IMR-90 (cell line): ENCODE measurements at regions not wholly inside any gene's neighbourhood (a gene's known extent, or its start where the extent isn't known, plus 50 kb on each side); places are given as distances from the start of the nearest gene placed in this dataset.
A peak's percentile ranks its signal among the peaks of the same experiment; 100 is the strongest.

ENCODE experiments used
- ATAC-seq: fragments of 200-7000 bp; cut with Tn5 transposase; 2 replicates; pipeline ENCODE4 v1.9.1; 2020; ENCODE audit warnings: low read depth, mild to moderate bottlenecking, moderate library complexity
- BruUV-seq: library from RNA; stranded (reverse); fragments of 400-500 nt; replicated peaks from 2 replicates; lab custom pipeline; 2021; lab: Mats Ljungman, UMichigan
- CTCF ChIA-PET: fragments of 300-600 bp; formaldehyde crosslinking; extraction: SDS; loops from one replicate; lab custom pipeline; 2021; ENCODE audit warnings: antibody characterized with exemption; lab: Yijun Ruan, JAX
- POLR2A ChIA-PET: fragments of 300-600 bp; sonication (Branson Sonifier 250); formaldehyde crosslinking; loops from one replicate; lab custom pipeline; 2022; ENCODE audit warnings: antibody characterized with exemption; ENCODE audit not compliant: unreplicated experiment; lab: Charles Lee
- DNase-seq: peaks from one replicate; pipeline ENCODE4 v3.0.0; 2013
- H2AFZ ChIP-seq: replicated peaks from 2 replicates; pipeline ENCODE3; 2013; ENCODE audit warnings: low read length, mild to moderate bottlenecking; ENCODE audit not compliant: poor library complexity
- H2AK5ac ChIP-seq: 2 replicates; pipeline ENCODE4 v1.6.1; 2013; ENCODE audit warnings: low read depth, low read length, inconsistent platforms
- H2AK9ac ChIP-seq: replicated peaks from 2 replicates; pipeline ENCODE3; 2013; ENCODE audit warnings: mild to moderate bottlenecking, low read depth, low read length, moderate library complexity; ENCODE audit not compliant: poor library complexity
- H2BK120ac ChIP-seq: 2 replicates; pipeline ENCODE4 v1.6.1; 2013; ENCODE audit warnings: low read depth, low read length, inconsistent platforms
- H2BK15ac ChIP-seq: 3 replicates; pipeline ENCODE4 v1.6.1; 2013; ENCODE audit warnings: low read depth, low read length, inconsistent platforms
- H2BK20ac ChIP-seq: 2 replicates; pipeline ENCODE4 v1.6.1; 2013; ENCODE audit warnings: low read depth, mild to moderate bottlenecking, inconsistent platforms, low read length, moderate library complexity
- H2BK5ac ChIP-seq: 2 replicates; pipeline ENCODE4 v1.6.1; 2013; ENCODE audit warnings: mild to moderate bottlenecking, low read depth, low read length, inconsistent platforms; ENCODE audit not compliant: poor library complexity, severe bottlenecking
- H3K14ac ChIP-seq: replicated peaks from 2 replicates; pipeline ENCODE4 v1.6.1; 2013; ENCODE audit warnings: low read depth, low read length, inconsistent platforms
- H3K18ac ChIP-seq: 2 replicates; pipeline ENCODE4 v1.6.1; 2013; ENCODE audit warnings: low read depth, low read length, control low read depth
- H3K23ac ChIP-seq: 2 replicates; pipeline ENCODE4 v1.6.1; 2013; ENCODE audit warnings: low read depth, low read length, inconsistent platforms
- H3K27ac ChIP-seq: 2 replicates; pipeline ENCODE4 v1.5.1; 2013; ENCODE audit warnings: mild to moderate bottlenecking, control low read depth, low read length; ENCODE audit not compliant: insufficient read depth
- H3K27me3 ChIP-seq: 2 replicates; pipeline ENCODE4 v1.6.1; 2013; ENCODE audit warnings: low read length; ENCODE audit not compliant: control insufficient read depth, insufficient read depth
- H3K36me3 ChIP-seq: 2 replicates; pipeline ENCODE4 v1.6.1; 2013; ENCODE audit warnings: low read length, mixed read lengths; ENCODE audit not compliant: control insufficient read depth, insufficient read depth
- H3K4ac ChIP-seq: 2 replicates; pipeline ENCODE4 v1.6.1; 2013; ENCODE audit warnings: low read depth, low read length, inconsistent platforms
- H3K4me1 ChIP-seq: 2 replicates; pipeline ENCODE4 v1.6.1; 2013; ENCODE audit warnings: low read length, mixed read lengths; ENCODE audit not compliant: control insufficient read depth, insufficient read depth
- H3K4me2 ChIP-seq: 2 replicates; pipeline ENCODE4 v1.6.1; 2013; ENCODE audit warnings: low read depth, mild to moderate bottlenecking, control low read depth, low read length, moderate library complexity
- H3K4me3 ChIP-seq: 2 replicates; pipeline ENCODE4 v1.5.1; 2013; ENCODE audit warnings: low read depth, mild to moderate bottlenecking, control low read depth, low read length, moderate library complexity; ENCODE audit not compliant: insufficient read depth
- H3K56ac ChIP-seq: 2 replicates; pipeline ENCODE4 v1.6.1; 2013; ENCODE audit warnings: low read length, inconsistent platforms; ENCODE audit not compliant: insufficient read depth; ENCODE audit errors: extremely low read depth
- H3K79me1 ChIP-seq, 2 experiments: 2 replicates each; pipeline ENCODE4 v1.6.1; 2013; ENCODE audit warnings: low read length in 2 of 2, inconsistent platforms in 1 of 2, low read depth in 1 of 2
- H3K9ac ChIP-seq: 2 replicates; pipeline ENCODE4 v1.6.1; 2013; ENCODE audit warnings: low read depth, low read length, control low read depth
- H3K9me1 ChIP-seq: 2 replicates; pipeline ENCODE4 v1.6.1; 2013; ENCODE audit warnings: low read length, inconsistent platforms; ENCODE audit not compliant: insufficient read depth
- H3K9me3 ChIP-seq: 2 replicates; pipeline ENCODE4 v1.6.1; 2013; ENCODE audit warnings: low read length; ENCODE audit not compliant: control insufficient read depth, insufficient read depth
- H4K20me1 ChIP-seq: 2 replicates; pipeline ENCODE4 v1.6.1; 2013; ENCODE audit warnings: low read length, inconsistent platforms; ENCODE audit not compliant: insufficient read depth
- H4K5ac ChIP-seq: 2 replicates; pipeline ENCODE4 v1.6.1; 2013; ENCODE audit warnings: mild to moderate bottlenecking, low read depth, low read length, control low read depth
- H4K8ac ChIP-seq, 2 experiments: 2 replicates each; pipeline ENCODE4 v1.6.1; 2013; ENCODE audit warnings: low read depth in 2 of 2, low read length in 2 of 2, control low read depth in 1 of 2, inconsistent platforms in 1 of 2
- H4K91ac ChIP-seq: 2 replicates; pipeline ENCODE4 v1.6.1; 2013; ENCODE audit warnings: low read depth, low read length, inconsistent platforms; ENCODE audit not compliant: insufficient read depth
- BHLHE40 ChIP-seq: fragments of 150-350 bp; IDR thresholded peaks from 2 replicates; pipeline ENCODE4 v1.6.1; 2016; ENCODE audit warnings: mild to moderate bottlenecking, low read depth, low read length
- CEBPB ChIP-seq: IDR thresholded peaks from 2 replicates; pipeline ENCODE4 v1.6.1; 2012; ENCODE audit warnings: low read depth, low read length, improper control_type of control experiment
- CHD1 ChIP-seq: IDR thresholded peaks from 2 replicates; pipeline ENCODE4 v1.6.1; 2012; ENCODE audit warnings: low read depth, low read length, improper control_type of control experiment
- FOS ChIP-seq: fragments of 150-350 bp; IDR thresholded peaks from 2 replicates; pipeline ENCODE4 v1.6.1; 2016; ENCODE audit warnings: low read depth, low read length
- MAFK ChIP-seq: IDR thresholded peaks from 2 replicates; pipeline ENCODE4 v1.6.1; 2012; ENCODE audit warnings: low read depth, low read length, improper control_type of control experiment
- MAZ ChIP-seq: IDR thresholded peaks from 2 replicates; pipeline ENCODE4 v1.6.1; 2012; ENCODE audit warnings: low read depth, mild to moderate bottlenecking, low read length, improper control_type of control experiment, moderate library complexity, borderline replicate concordance
- MXI1 ChIP-seq: IDR thresholded peaks from 2 replicates; pipeline ENCODE4 v1.6.1; 2012; ENCODE audit warnings: low read depth, mild to moderate bottlenecking, low read length, moderate library complexity, borderline replicate concordance
- NFE2L2 ChIP-seq: fragments of 150-350 bp; IDR thresholded peaks from 2 replicates; pipeline ENCODE4 v1.6.1; 2016; ENCODE audit warnings: low read depth, mild to moderate bottlenecking, low read length
- POLR2A ChIP-seq: IDR thresholded peaks from 2 replicates; pipeline ENCODE4 v1.6.1; 2012; ENCODE audit warnings: mild to moderate bottlenecking, low read depth, low read length
- RAD21 ChIP-seq: IDR thresholded peaks from 2 replicates; pipeline ENCODE4 v1.6.1; 2012; ENCODE audit warnings: low read length, improper control_type of control experiment
- RCOR1 ChIP-seq: IDR thresholded peaks from 2 replicates; pipeline ENCODE4 v1.6.1; 2012; ENCODE audit warnings: mild to moderate bottlenecking, low read length, improper control_type of control experiment; ENCODE audit not compliant: insufficient replicate concordance
- RFX5 ChIP-seq: IDR thresholded peaks from 2 replicates; pipeline ENCODE4 v1.8.0; 2012; ENCODE audit warnings: low read depth, mild to moderate bottlenecking, low read length, moderate library complexity
- SMC3 ChIP-seq: fragments of 150-350 bp; IDR thresholded peaks from 2 replicates; pipeline ENCODE4 v1.6.1; 2016; ENCODE audit warnings: low read depth, mild to moderate bottlenecking, antibody characterized with exemption, low read length, moderate library complexity
- WGBS, 2 experiments: methylation state at CpG; one replicate each; pipeline versions ENCODE4 v1.1.5 to v1.1.7; 2013; ENCODE audit warnings: missing lambda C conversion rate in 2 of 2; ENCODE audit not compliant: insufficient read length in 1 of 2; ENCODE audit errors: extremely low coverage in 2 of 2; 5-methylcytosine and 5-hydroxymethylcytosine counted together
- dilution Hi-C: fragments of 300-500 bp; cut with HindIII; formaldehyde crosslinking; loops from one replicate; pipeline ENCODE4 v1.14.3; 2018; ENCODE audit warnings: low sequenced_read_pairs; ENCODE audit not compliant: unreplicated experiment
- in situ Hi-C: fragments of 300-500 bp; cut with MboI; formaldehyde crosslinking; loops from 3 replicates; pipeline ENCODE4 v1.14.3; 2019; ENCODE audit warnings: low sequenced_read_pairs, inconsistent platforms, mixed read lengths
- intact Hi-C: fragments of 100-400 bp; cut with micrococcal nuclease; formaldehyde crosslinking; loops from 2 replicates; pipeline ENCODE4 v1.10.0; 2022
- TF ChIP-seq, protein P1 (sequence below): fragments of 150-350 bp; IDR thresholded peaks from 2 replicates; pipeline ENCODE4 v1.6.1; 2017; ENCODE audit warnings: mild to moderate bottlenecking, antibody characterized with exemption, low read length, low read depth
- TF ChIP-seq, protein P2 (sequence below): fragments of 150-350 bp; IDR thresholded peaks from 2 replicates; pipeline ENCODE4 v1.6.1; 2016; ENCODE audit warnings: low read depth, mild to moderate bottlenecking, low read length, moderate library complexity, borderline replicate concordance
- TF ChIP-seq, protein P3 (sequence below): conservative IDR thresholded peaks from 2 replicates; pipeline ENCODE4 v1.5.1; 2012; ENCODE audit warnings: mild to moderate bottlenecking, low read depth, low read length, improper control_type of control experiment

DNA sequence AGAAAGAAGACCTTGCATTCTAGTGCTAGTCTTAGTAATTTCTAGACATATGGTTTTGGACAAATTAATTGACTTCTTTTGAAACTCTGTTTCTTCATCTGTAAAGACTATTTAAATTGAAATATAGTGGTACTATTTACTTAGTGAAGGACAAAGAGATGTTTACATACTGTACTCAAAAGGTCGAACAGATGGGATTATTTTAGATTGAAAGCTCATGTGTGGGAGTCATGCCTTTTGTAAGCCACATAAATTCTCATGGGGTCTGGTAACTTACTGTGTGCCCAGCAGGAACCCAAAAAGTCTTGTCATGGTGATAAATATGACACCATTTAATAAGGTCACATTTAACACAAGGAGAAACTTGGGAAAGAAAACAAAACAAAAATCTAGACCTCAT lies 368.2 kb upstream of the CITED2 start:
- no peak overlapping the region for H2AK5ac ChIP-seq
- peak overlapping the region; percentile 90; the same call in 2 of the 3 replicates for H2BK15ac ChIP-seq
- POLR2A ChIA-PET, result interaction anchor here (0.6 kb wide), 1 partner anchor 165 kb away, joined by 4 read pairs; no protein-coding TSS in a partner anchor

More for the DNA sequence above, 368.2 kb upstream of the CITED2 start:
- Histone ChIP-seq H3K9ac (no peak overlapping the region), H4K5ac (peak overlapping the region; percentile 40; the same call in 1 of the 2 replicates), H2AFZ (no peak overlapping the region), H4K20me1 (no peaks in the 10 kb centered on the region), H2AK9ac (no peak overlapping the region), H2BK120ac (peak overlapping the region; percentile 71), H3K36me3 (no peaks in the 10 kb centered on the region), H4K91ac (peak overlapping the region; percentile 52), H3K23ac (peak overlapping the region; percentile 10; the same call in 1 of the 2 replicates), H3K14ac (peak overlapping the region; percentile 65; the same call in 1 of the 2 replicates), H3K9me1 (0 out of 2 replicates have a peak, but pooled peaks cover 4% of the 10 kb centered on the region), H2BK5ac (peak overlapping the region; percentile 83), H2BK20ac (peak overlapping the region; percentile 39), H3K9me3 (no peaks in the 10 kb centered on the region), H3K4ac (peak overlapping the region; percentile 67; the same call in 1 of the 2 replicates), H3K27me3 (no peaks in the 10 kb centered on the region), H3K4me2 (no peak overlapping the region), H3K79me1 (no peaks in the 10 kb centered on the region), H3K27ac (no peak overlapping the region), H3K18ac (peak overlapping the region; percentile 74; the same call in 1 of the 2 replicates), H4K8ac (peak overlapping the region in 1 of 2 experiments; percentile 43; a peak in 1 of 4 replicates), H3K56ac (no peak overlapping the region), H3K4me1 (peaks cover 4% of the 10 kb centered on the region), H3K4me3 (no peak overlapping the region)
- no TSS peak for BruUV-seq
- in situ Hi-C loops, result no loop called here
- TF ChIP-seq CEBPB, result no peak
- TF ChIP-seq BHLHE40, result no peak
- TF ChIP-seq RAD21, result no peak
- no peak for TF ChIP-seq SMC3
- no peak for TF ChIP-seq MAFK
- TF ChIP-seq, protein P1, sequence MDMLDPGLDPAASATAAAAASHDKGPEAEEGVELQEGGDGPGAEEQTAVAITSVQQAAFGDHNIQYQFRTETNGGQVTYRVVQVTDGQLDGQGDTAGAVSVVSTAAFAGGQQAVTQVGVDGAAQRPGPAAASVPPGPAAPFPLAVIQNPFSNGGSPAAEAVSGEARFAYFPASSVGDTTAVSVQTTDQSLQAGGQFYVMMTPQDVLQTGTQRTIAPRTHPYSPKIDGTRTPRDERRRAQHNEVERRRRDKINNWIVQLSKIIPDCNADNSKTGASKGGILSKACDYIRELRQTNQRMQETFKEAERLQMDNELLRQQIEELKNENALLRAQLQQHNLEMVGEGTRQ, result no peak
- no peak for TF ChIP-seq MXI1
- TF ChIP-seq, protein P2, sequence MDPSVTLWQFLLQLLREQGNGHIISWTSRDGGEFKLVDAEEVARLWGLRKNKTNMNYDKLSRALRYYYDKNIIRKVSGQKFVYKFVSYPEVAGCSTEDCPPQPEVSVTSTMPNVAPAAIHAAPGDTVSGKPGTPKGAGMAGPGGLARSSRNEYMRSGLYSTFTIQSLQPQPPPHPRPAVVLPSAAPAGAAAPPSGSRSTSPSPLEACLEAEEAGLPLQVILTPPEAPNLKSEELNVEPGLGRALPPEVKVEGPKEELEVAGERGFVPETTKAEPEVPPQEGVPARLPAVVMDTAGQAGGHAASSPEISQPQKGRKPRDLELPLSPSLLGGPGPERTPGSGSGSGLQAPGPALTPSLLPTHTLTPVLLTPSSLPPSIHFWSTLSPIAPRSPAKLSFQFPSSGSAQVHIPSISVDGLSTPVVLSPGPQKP, result no peak
- no peak for TF ChIP-seq FOS
- no peak for TF ChIP-seq POLR2A
- no peak for TF ChIP-seq CHD1
- TF ChIP-seq RFX5, result no peak
- TF ChIP-seq, protein P3, sequence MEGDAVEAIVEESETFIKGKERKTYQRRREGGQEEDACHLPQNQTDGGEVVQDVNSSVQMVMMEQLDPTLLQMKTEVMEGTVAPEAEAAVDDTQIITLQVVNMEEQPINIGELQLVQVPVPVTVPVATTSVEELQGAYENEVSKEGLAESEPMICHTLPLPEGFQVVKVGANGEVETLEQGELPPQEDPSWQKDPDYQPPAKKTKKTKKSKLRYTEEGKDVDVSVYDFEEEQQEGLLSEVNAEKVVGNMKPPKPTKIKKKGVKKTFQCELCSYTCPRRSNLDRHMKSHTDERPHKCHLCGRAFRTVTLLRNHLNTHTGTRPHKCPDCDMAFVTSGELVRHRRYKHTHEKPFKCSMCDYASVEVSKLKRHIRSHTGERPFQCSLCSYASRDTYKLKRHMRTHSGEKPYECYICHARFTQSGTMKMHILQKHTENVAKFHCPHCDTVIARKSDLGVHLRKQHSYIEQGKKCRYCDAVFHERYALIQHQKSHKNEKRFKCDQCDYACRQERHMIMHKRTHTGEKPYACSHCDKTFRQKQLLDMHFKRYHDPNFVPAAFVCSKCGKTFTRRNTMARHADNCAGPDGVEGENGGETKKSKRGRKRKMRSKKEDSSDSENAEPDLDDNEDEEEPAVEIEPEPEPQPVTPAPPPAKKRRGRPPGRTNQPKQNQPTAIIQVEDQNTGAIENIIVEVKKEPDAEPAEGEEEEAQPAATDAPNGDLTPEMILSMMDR, result no peak
- TF ChIP-seq NFE2L2, result no peak
- no peak for TF ChIP-seq RCOR1
- no peak for TF ChIP-seq MAZ
- no CpG with 5 or more reads among the region's 1 CpG for WGBS, 2 experiments
- DNase-seq, result no peak
- intact Hi-C loops, result no loop called here
- dilution Hi-C loops, result no loop called here
- ATAC-seq, result no peak
- CTCF ChIA-PET, result no interaction called here
